ENCODE measurements at regions not wholly inside any gene's neighbourhood (a gene's known extent, or its start where the extent isn't known, plus 50 kb on each side); places are given as distances from the start of the nearest gene placed in this dataset.

DNA sequence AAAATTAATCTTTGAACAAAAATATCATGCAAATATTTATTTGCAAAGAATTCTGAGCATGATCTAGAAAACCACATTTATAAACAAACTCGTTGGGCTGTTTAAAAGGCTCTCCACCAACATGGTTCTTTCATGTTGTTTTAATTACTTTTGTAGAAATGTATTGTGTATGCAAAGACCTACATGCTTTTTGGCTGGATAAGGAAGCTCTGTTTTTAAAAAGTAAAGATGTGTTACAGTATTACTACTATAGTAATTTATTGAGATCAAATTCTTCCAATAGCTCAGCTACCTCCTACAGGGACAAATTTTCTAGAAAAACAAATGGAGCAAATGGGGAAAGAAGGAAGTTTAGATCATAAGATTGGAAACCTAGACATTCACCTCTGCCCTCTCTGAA, 177.5 kb upstream of the TTC29 start:
- no peak for DNase-seq
- no peaks in the 10 kb centered on the region for H3K9me3 ChIP-seq (ENCODE audit: control insufficient read depth, low read length, poor library complexity, severe bottlenecking)
- Mint-ChIP-seq H3K27me3 (peaks cover 17% of the 10 kb centered on the region), H3K4me1 (no peaks in the 10 kb centered on the region), H3K27ac (no peak overlapping the region), H3K36me3 (ENCODE audit: low read depth) (no peaks in the 10 kb centered on the region), H3K4me3 (no peak overlapping the region)
- ATAC-seq, result no peak

DNA sequence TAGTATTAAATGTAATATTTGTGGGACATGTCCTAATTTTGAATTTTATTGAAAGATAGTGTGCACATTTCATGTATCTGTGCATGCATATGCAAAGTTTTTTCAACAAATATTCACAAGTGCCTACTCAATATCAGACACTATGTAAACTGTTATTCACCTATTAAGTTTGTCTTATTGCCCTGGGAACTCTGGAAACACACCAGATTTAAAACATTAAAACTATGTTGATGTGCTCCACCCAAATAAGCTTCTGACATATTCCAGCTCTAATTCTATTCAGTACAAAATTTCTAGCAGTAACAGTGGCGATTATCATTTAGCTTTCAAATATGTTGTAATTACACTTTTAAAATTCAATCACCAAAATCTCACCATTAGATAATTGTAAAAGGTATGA, 183.1 kb upstream of the TTC29 start:
- H3K27ac Mint-ChIP-seq, result no peak overlapping the region
- H3K4me3 Mint-ChIP-seq, result no peak overlapping the region
- no peaks in the 10 kb centered on the region for H3K9me3 ChIP-seq (ENCODE audit: control insufficient read depth, low read length, poor library complexity, severe bottlenecking)
- H3K4me1 Mint-ChIP-seq, result no peaks in the 10 kb centered on the region
- DNase-seq, result no peak
- H3K36me3 Mint-ChIP-seq (ENCODE audit: low read depth), result no peaks in the 10 kb centered on the region
- ATAC-seq, result no peak
- H3K27me3 Mint-ChIP-seq, result peaks cover 26% of the 10 kb centered on the region

DNA sequence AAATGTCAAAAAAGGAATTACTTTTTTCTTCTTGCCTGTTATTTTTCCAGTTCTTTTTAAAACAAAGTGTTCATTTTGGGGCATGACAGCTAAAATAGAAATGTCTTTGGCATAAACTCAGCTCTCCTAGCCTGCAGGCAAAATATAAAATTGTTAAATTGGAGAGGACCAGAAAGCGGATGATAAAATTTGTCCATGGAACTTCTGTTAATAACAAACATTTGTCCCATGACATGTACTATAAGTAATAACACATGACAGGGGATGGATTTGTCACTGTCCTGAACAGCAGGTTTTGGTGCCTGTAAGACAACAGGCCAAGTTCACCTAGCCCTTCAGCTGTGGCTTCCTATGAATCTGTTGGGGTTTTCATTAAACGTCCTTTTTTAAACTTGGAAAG, 184.0 kb upstream of the TTC29 start:
- no peak overlapping the region for H3K4me3 Mint-ChIP-seq
- H3K36me3 Mint-ChIP-seq (ENCODE audit: low read depth), result no peaks in the 10 kb centered on the region
- DNase-seq (no peak), ATAC-seq (no peak)
- no peak overlapping the region for H3K27ac Mint-ChIP-seq
- no peaks in the 10 kb centered on the region for H3K4me1 Mint-ChIP-seq
- no peaks in the 10 kb centered on the region for H3K9me3 ChIP-seq (ENCODE audit: control insufficient read depth, low read length, poor library complexity, severe bottlenecking)
- H3K27me3 Mint-ChIP-seq, result peaks cover 19% of the 10 kb centered on the region

DNA sequence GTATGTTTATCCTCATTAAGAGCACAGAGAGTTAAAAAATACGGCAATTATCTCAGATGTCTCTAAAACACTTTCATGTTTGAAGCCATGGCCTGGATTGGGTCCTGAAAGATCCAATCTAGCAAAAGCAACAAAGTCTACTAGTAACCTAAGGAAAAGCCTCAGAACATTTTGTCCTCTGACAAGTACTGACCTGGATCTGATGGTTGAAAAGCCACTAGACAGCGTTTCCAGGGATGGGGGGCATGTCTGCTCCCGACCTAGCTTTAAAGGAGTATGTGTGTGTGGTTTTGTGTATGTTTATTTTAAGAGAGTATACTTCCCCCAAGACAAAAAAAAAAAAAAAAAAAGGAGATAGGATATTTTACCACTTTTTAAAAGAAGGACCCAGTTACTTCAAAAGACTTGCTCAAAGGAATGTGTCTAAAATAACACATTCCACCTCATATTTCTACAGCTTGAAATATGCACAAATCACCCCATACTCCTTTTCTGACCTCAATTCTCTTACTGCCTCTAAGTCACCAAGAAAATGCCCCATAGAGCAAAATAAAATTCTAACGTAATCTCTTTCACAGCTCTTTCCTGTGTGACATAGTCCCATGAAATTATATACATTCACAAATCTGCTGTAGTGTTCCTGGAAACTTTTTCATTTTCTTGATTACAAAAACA, 189.0 kb upstream of the TTC29 start:
- H3K9me3 ChIP-seq (ENCODE audit: control insufficient read depth, low read length, poor library complexity, severe bottlenecking), result no peaks in the 10 kb centered on the region
- DNase-seq (no peak), ATAC-seq (no peak)
- H3K36me3 Mint-ChIP-seq (ENCODE audit: low read depth), result peaks cover 2% of the 10 kb centered on the region
- H3K4me1 Mint-ChIP-seq, result no peaks in the 10 kb centered on the region
- peaks cover 36% of the 10 kb centered on the region for H3K27me3 Mint-ChIP-seq
- H3K27ac Mint-ChIP-seq, result no peak overlapping the region
- no peak overlapping the region for H3K4me3 Mint-ChIP-seq

DNA sequence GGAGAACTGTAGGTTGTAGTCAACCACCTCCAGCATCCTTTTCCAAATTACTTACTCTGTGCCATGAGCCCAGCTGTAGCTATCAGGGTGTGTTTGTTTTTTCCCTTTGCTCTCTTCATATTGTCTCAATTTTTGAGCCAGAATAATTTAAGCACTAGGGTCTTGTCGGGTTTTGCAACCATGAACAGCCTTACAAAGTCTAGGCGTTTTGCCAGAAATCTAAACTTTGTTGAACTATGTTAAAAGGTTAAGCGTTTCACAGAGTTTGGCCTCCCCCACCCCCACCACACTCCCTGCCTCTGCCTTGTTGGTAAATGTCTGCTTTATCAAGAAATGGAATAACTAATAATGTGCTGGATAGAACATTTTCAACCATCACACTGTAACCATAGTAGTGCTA, 190.6 kb upstream of the TTC29 start:
- Mint-ChIP-seq H3K4me3 (no peak overlapping the region), H3K36me3 (ENCODE audit: low read depth) (peaks cover 2% of the 10 kb centered on the region), H3K4me1 (no peaks in the 10 kb centered on the region), H3K27me3 (peaks cover 36% of the 10 kb centered on the region), H3K27ac (no peak overlapping the region)
- no peak for DNase-seq
- no peaks in the 10 kb centered on the region for H3K9me3 ChIP-seq (ENCODE audit: control insufficient read depth, low read length, poor library complexity, severe bottlenecking)
- ATAC-seq, result no peak

DNA sequence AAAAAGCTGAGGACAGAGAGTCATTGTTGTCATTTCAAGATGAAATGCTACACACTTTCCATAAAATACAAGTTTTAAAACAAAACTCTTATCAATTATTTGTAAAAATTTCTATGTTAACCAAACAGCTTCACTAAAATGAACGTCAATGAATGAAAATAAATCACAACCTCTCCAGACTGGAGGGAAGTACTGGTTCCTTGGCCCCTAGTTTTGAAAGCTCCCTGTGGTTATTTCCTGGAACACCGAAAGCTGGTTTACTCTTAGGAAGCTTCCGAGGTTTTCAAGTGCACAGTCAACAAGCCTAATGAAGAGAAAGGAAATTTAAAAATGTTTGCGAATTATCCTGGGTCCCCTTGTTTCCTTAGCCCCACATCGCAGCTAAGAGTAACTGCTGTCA, 191.1 kb upstream of the TTC29 start:
- H3K4me1 Mint-ChIP-seq, result no peaks in the 10 kb centered on the region
- DNase-seq, result no peak
- peaks cover 2% of the 10 kb centered on the region for H3K36me3 Mint-ChIP-seq (ENCODE audit: low read depth)
- no peak overlapping the region for H3K4me3 Mint-ChIP-seq
- peaks cover 36% of the 10 kb centered on the region for H3K27me3 Mint-ChIP-seq
- H3K27ac Mint-ChIP-seq, result no peak overlapping the region
- H3K9me3 ChIP-seq (ENCODE audit: control insufficient read depth, low read length, poor library complexity, severe bottlenecking), result no peaks in the 10 kb centered on the region
- ATAC-seq, result no peak

DNA sequence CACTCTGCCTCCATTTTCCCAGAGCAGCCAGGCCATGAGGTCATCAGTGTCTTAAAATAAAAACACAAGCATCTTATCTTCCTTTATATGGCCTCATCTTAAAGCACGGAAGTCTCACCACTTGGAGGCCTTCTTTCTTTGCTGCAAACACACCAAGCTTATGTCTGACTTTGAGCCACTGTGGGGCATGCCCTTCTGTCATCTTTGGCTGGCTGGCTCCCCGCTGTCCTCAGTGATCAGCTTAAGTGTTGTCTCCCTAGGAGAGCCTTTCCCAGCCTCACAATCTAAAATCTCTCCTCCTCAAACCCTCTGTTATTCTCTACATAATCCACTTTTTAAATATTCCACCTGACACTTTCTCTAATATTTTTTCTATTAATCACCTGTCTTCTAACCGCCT, 191.6 kb upstream of the TTC29 start:
- no peak overlapping the region for H3K27ac Mint-ChIP-seq

DNA sequence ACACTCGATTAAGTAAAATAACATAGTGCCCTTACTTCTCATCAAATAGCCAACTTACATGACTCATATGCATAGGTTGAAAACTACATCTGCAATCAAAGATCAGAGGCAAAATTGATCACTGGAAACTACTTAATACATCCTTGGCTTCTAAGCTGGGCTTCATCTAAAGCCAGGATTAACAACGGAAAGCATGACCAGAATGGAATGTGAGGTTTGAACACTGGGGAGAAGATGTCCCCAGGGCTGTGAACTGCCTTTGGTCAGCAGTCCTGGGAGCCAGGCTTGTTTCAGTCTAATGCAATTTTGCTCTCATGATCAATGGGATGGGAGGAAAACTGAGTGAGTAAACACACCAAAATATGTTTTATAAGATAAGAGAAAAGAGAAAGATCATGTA, 192.5 kb upstream of the TTC29 start:
- Mint-ChIP-seq H3K4me3 (no peak overlapping the region), H3K27me3 (peaks cover 31% of the 10 kb centered on the region), H3K36me3 (ENCODE audit: low read depth) (peaks cover 2% of the 10 kb centered on the region), H3K4me1 (no peaks in the 10 kb centered on the region), H3K27ac (no peak overlapping the region)
- H3K9me3 ChIP-seq (ENCODE audit: control insufficient read depth, low read length, poor library complexity, severe bottlenecking), result no peaks in the 10 kb centered on the region
- ATAC-seq (no peak), DNase-seq (no peak)

More for the DNA sequence above, 191.6 kb upstream of the TTC29 start:
- H3K27me3 Mint-ChIP-seq, result peaks cover 36% of the 10 kb centered on the region
- H3K36me3 Mint-ChIP-seq (ENCODE audit: low read depth), result peaks cover 2% of the 10 kb centered on the region
- no peaks in the 10 kb centered on the region for H3K4me1 Mint-ChIP-seq
- H3K4me3 Mint-ChIP-seq, result no peak overlapping the region
- no peaks in the 10 kb centered on the region for H3K9me3 ChIP-seq (ENCODE audit: control insufficient read depth, low read length, poor library complexity, severe bottlenecking)
- ATAC-seq (no peak), DNase-seq (no peak)

DNA sequence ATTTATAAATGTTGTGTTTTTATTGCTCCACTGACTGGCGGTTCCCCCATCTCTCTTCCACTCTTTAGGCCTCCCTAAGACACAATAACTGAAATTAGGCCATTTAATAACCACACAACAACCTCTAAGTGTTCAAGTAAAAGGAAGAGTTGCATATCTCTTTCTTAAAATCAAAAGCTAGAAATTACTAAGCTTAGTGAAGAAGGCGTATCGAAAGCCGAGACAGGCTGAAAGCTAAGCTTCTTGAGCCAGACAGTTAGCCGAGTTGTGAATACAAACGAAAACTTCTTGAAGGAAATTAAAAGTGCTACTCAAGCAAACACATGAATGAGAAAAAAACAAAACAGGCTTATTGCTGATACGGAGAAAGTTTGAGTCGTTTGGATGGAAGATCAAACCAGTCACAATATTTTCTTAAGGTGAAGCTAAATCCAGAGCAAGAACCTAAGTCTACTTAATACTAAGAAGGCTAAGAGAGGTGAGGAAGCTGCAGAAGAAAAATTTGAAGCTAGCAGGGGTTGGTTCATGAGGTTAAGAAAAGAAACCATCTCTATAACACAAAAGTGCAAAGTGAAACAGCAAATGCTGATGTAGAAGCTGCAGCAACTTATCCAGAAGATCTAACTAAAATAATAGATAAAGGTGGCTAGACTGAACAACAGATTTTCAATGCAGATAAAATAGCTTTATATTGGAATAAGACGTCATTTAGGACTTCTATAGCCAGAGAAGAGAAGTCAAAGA, 194.0 kb upstream of the TTC29 start:
- Mint-ChIP-seq H3K27ac (no peak overlapping the region), H3K36me3 (ENCODE audit: low read depth) (peaks cover 2% of the 10 kb centered on the region), H3K27me3 (peaks cover 24% of the 10 kb centered on the region), H3K4me1 (no peaks in the 10 kb centered on the region), H3K4me3 (no peak overlapping the region)
- no peak for DNase-seq
- no peak for ATAC-seq
- no peaks in the 10 kb centered on the region for H3K9me3 ChIP-seq (ENCODE audit: control insufficient read depth, low read length, poor library complexity, severe bottlenecking)

DNA sequence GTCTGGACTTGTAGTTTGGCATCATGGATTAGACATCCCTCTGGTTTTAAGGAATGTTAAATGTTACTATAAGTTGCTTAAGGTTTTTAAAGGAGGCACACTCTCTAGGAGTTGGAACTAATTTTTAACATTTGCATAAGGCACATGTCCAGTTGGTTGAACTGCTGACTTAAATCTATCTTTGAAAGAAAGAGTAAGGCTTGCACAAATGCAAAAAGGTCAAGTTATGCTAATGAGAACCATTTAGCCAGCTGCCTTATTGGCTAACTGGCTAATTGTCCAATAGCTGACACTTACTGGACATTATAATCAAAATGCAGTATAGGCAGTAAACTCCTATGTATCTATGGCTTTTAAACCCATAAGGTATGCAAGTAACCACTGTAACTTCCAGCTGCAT, 206.1 kb upstream of the TTC29 start:
- ATAC-seq (no peak), DNase-seq (no peak)
- H3K27me3 Mint-ChIP-seq, result peaks cover 29% of the 10 kb centered on the region
- H3K36me3 Mint-ChIP-seq (ENCODE audit: low read depth), result no peaks in the 10 kb centered on the region
- no peak overlapping the region for H3K4me3 Mint-ChIP-seq
- H3K27ac Mint-ChIP-seq, result no peak overlapping the region
- no peaks in the 10 kb centered on the region for H3K4me1 Mint-ChIP-seq
- no peaks in the 10 kb centered on the region for H3K9me3 ChIP-seq (ENCODE audit: control insufficient read depth, low read length, poor library complexity, severe bottlenecking)

DNA sequence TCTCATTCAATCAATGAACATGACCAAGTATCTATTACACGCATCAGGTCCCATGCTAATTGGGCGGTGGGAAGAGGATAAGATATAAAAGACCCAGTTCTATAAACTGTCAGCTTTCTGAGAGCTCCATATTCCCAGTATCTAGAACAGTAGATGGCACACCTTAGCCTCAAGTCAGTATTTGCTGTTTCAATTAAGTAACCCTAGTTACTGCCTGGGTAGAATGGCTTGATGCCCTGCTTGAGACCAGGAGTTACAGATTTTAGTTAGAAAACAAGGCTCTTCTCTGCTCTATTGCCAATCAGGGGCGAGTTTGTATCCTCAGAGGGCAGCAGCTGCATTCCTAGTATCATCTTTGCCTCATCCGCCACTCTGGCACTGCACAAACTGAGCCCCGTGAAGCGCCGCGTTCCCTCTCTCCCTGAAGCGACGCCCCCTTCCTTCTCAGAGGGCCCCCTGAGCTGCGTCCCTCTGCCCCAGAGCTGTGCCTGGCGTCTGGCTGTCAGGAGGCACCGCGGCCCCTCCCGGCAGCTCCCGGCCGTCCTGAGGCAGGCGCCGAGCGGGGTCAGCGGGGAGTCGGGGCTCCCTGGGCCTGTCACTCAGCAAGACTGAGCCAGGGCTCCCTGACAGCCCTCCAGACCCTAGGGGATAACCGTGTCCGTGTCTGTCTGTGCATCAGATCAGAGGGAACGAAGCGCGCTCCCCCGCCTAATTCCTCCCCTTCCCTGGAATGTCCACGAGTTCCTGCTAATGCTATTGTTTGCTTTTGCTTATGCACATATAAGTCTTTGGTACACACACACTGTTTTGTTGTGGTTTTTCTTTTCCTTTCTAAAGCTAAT, 212.4 kb upstream of the TTC29 start:
- Mint-ChIP-seq H3K27me3 (peaks cover 49% of the 10 kb centered on the region), H3K36me3 (ENCODE audit: low read depth) (no peaks in the 10 kb centered on the region), H3K27ac (no peak overlapping the region), H3K4me3 (peak overlapping the region; percentile 15), H3K4me1 (no peaks in the 10 kb centered on the region)
- DNase-seq, result no peak
- ATAC-seq, result no peak
- H3K9me3 ChIP-seq (ENCODE audit: control insufficient read depth, low read length, poor library complexity, severe bottlenecking), result no peaks in the 10 kb centered on the region

DNA sequence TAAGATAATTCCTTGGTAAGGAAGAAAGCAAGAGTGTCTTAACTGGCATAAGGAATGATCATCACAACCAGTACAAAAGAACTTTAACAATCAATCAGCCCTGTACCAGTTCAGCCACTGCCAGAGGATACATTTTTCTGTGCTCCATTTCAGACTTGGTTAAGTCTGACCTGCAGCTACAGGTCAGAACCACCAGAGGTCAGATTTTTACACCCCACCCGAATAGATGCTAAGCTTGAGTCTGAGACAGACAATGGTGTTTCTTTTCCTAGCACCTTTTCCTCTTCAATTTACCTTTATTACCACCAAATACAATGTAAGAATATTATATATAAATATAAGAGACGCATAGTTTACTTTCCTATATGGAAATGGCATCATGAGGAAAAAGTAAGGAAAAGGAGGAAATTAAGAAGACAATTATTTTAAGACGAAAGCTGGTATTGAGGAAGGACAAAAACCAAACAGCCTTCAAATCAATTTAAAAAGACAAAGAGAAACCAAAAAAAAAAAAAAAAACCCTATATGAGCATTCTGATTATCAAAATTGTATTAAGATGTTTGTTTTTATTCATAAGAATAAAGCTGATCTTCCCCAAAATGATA, 215.3 kb upstream of the TTC29 start:
- ATAC-seq (peak; percentile 40), DNase-seq (no peak)
- Mint-ChIP-seq H3K36me3 (ENCODE audit: low read depth) (no peaks in the 10 kb centered on the region), H3K4me1 (no peaks in the 10 kb centered on the region), H3K27me3 (peaks cover 62% of the 10 kb centered on the region), H3K27ac (no peak overlapping the region), H3K4me3 (no peak overlapping the region)
- H3K9me3 ChIP-seq (ENCODE audit: control insufficient read depth, low read length, poor library complexity, severe bottlenecking), result no peaks in the 10 kb centered on the region

DNA sequence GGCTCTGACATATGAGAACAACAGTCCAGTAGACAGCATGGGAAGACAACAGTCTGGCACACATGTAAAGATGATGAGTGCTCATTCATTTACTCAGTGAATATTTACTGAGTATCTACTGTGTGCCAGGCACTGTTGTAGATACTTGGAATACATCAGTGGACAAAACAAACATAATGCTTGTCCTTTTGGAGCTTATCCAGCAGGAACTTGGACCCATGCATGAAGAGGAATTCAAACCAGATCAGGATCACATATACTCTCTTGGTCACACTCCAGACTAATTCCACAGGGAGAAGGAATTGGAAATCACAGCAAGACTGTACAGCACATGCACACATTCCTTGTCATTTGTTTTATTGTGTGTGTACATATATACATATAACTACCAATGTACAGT, 217.6 kb upstream of the TTC29 start:
- H3K9me3 ChIP-seq (ENCODE audit: control insufficient read depth, low read length, poor library complexity, severe bottlenecking), result no peaks in the 10 kb centered on the region
- H3K27ac Mint-ChIP-seq, result no peak overlapping the region
- no peak overlapping the region for H3K4me3 Mint-ChIP-seq
- no peak for ATAC-seq
- no peak for DNase-seq
- H3K36me3 Mint-ChIP-seq (ENCODE audit: low read depth), result no peaks in the 10 kb centered on the region
- H3K4me1 Mint-ChIP-seq, result no peaks in the 10 kb centered on the region
- H3K27me3 Mint-ChIP-seq, result peaks cover 49% of the 10 kb centered on the region
